ENCODE measurements at regions not wholly inside any gene's neighbourhood (a gene's known extent, or its start where the extent isn't known, plus 50 kb on each side); places are given as distances from the start of the nearest gene placed in this dataset.
"Not testable (repeated sequence)": the region's sequence is repeated elsewhere in the genome, so short reads cannot be mapped to it uniquely, and the experiment has no call there.

- DNase-seq (ENCODE audit: low spot score) = no peak
Observed at GRCh38 chr3:30469133-30469532, 137.3 kb upstream of the TGFBR2 start.

DNA sequence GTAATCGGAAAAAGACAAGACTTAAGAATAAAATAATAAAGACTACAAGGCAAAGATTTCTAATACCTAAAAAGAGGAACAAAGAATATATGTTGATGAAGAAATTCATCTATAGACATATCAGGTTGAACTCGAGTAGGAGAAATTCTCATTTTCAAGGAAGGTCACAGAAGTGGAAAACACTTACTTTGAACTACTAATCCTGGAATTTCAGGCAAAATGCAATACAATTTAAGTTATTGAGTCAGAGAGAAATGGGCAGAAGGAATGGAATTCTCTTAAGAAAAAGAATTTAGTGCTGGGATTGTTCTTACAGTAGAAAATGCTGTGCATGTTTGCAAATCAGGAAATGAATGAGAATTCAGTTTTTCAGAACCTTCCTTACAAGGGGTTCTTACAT is 135.9 kb upstream of the TGFBR2 start:
- no peak for DNase-seq (ENCODE audit: low spot score)

DNA sequence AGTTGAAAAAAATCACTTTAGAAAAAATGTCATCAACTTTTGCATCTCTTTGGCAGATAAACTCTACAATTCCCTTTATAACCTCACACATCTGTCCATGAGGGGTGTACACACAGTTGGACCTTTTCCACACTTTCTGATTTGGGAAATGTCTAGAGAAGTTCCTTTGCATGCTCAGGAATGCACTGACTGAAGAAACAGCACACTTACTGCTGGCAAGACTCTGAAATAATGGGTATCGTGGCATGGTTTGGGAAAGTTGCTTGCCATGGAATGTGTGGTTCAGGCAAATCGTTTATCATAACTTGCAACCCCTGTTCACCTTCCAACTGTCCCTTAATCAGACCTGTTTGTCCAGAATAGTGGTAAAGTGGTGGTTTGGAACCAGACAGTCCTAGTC is 135.3 kb upstream of the TGFBR2 start:
- DNase-seq (ENCODE audit: low spot score) = no peak

DNA sequence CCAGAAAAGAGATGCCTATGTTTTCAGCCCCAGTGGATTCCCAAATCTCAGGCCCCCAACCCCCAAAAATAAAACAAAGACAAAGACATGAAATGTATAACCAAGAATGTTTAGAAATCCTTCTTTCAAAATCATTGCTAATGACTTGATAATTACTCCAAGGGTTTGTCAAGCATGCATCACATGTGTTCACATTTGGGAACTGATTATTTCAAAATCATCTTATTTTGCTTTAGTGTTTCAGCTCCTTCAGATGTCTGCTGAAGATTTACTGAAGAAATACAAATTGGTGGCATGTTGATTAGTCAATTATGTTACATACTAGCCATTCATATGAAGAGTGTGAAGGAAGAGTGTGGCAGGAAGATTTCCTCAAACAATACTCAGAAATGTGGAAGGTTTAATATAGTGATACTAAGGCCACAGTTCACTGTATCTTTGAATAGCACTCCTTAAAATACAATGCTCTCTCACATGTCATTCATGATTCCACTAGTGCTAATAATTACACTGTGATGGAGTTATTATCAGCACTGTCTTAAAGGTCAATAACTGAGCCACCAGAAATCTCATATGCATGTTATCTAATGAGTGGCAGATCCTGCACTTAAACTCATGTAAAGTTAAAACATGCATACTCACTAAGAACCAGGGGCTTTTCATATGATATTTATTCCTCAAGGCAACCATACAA is 134.5 kb upstream of the TGFBR2 start:
- no peak for DNase-seq (ENCODE audit: low spot score)

DNA sequence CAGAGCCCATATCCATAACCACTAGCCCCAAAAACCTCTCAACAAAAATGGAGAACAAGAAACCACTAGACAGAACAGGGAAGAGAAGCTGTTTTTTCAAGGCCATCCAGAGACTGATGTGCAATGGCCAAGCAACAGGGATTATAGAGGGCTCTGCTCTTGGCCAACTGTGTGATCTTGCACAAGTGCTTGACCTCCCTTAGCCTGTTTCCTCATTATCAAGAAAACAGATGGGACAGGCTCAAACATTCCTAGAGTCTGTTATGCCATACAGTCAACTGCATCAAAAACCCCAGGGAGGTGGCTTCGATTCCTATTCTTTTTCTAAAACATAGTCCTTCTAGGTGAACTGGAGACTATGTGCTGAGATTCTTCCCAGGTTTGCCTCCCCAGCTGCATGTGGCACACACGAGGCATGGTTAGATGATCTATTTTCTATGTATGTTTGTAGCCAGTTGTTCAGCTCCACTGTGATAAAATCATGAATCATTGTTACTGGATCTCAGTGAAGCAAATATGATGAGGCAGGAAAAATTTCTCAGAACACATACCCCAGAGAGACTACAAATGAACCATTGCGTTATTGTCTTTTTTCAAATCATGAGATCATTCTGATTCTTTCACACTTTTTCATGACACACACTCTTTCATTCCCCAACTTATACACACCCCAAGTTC is 132.9 kb upstream of the TGFBR2 start:
- no peak for DNase-seq (ENCODE audit: low spot score)

GRCh38 chr3:30474371-30474770 is 132.0 kb upstream of the TGFBR2 start:
- DNase-seq (ENCODE audit: low spot score) = no peak

DNA sequence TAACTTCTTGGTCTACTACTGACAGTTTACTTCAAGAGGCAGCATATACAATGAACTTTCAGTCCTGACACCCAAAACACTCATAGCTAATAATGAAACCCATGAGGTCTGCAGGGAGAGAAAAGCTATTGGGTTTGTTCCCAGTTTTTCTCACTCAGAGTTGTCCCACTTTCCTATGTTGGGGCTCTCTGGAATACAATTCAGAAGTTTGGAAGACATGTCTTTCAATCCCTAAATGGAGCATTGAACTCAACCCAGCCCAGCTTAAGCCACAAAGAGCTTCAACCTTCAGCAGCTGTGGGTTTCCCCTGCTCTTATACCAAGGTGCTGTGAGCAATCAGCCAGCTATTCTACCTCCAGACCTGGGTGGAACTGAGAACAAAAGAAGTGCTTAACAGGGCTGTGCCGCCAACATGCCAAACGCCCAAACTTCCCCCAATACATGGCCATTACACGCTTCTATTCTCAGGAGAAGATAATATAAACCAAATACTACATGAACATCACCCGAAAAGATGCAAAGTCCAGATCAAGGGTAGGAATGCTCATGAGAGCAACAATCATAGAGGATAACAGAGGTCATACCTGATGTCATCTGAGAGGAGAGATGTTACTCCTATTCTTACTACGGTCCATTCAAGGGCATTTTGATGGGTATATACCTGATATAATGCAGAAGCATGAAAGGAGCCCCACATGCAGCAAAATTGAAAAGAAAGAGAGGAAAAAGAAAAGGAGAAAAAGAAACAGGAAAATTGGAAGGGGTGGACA is 131.2 kb upstream of the TGFBR2 start:
- DNase-seq (ENCODE audit: low spot score) = no peak

DNA sequence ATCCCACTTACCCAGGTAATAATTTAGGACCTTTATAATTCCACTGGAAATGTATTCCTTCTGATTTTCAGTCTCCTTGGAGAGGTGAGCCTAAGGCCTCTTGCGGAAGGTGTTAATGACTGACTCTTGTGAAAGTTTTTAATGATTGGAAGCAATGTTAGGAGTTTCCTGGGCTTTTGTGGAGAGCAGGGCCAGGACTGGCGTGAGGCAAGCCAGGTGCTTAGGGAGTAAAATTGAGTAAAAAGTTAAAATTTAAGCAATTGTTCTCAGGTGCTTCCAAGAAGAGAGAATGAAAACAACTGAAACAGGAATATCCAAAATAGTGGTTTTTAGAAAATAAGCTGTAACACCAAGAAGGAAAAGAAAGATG is 130.6 kb upstream of the TGFBR2 start:
- DNase-seq (ENCODE audit: low spot score) = no peak

DNA sequence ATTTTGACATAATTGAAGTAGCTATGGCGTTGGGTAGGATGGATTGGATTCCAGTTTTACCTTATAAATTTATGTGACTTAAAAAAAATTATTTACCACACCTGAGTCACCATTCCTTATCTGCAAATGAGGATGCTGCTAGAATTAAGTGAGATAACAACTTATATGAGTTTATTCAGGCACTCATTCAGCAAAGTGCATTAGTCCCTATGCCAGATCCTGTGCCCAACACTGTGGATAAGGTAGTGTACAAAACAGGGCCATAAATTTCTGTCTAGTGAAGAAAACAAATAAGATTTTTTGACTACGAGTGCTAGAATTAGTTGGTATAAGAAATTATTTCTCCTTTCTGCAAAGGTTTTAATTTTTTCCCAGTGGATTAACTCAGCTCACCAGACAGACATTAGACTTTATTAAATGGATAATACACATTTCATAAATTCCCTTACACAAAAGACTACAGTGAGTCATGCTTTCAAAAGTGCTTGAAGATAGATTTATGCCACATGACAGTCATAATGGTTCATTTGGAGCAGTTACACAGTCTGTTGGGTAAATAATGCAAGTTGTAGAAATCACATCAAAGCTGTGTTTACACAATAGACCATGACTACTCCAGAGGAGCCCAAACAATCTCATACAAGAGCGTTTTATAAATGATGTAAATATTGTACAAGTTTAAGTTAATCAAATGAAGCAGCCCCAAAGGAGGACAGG is 129.9 kb upstream of the TGFBR2 start:
- DNase-seq (ENCODE audit: low spot score) = no peak

- DNase-seq (ENCODE audit: low spot score) = no peak
Observed at GRCh38 chr3:30477149-30477921, 129.1 kb upstream of the TGFBR2 start.

GRCh38 chr3:30479737-30480136 is 126.7 kb upstream of the TGFBR2 start:
- not testable (repeated sequence) for DNase-seq (ENCODE audit: low spot score)

- DNase-seq (ENCODE audit: low spot score) = not testable (repeated sequence)
Observed at GRCh38 chr3:30480156-30480555, 126.2 kb upstream of the TGFBR2 start.

DNA sequence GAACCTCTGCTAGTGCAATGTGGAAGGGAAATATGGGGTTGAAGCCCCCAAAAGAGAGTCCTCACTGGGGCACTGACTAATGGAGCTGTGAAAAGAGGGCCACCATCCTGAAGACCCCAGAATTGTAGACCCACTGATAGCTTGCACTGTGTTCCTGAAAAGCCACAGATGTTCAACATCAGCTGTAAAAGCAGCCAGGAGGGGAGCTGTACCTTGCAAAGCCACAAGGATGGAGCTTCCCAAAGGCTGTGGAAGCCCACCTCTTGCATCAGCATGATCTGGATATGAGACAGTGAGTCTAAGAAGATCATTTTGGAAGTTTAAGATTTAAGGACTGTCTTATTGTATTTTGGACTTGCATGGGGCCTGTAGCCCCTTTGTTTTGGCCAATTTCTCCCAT is 125.8 kb upstream of the TGFBR2 start:
- DNase-seq (ENCODE audit: low spot score) = no peak

DNA sequence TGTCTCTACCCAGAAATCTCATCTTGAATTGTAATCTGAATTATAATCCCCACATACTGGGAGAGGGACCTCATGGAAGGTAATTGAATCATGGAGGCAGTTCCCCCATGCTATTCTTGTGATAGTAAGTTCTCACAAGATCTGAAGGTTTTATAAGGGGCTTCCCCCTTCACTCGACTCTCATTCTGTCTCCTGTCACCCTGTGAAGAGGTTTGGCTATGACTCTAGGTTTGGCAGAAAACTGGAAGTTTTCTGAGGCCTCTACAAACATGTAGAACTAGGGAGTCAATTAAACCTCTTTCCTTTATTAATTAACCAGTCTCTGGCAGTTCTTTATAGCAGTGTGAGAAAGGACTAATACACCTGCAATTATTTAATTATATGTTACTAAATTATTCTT is 125.2 kb upstream of the TGFBR2 start:
- no peak for DNase-seq (ENCODE audit: low spot score)

DNA sequence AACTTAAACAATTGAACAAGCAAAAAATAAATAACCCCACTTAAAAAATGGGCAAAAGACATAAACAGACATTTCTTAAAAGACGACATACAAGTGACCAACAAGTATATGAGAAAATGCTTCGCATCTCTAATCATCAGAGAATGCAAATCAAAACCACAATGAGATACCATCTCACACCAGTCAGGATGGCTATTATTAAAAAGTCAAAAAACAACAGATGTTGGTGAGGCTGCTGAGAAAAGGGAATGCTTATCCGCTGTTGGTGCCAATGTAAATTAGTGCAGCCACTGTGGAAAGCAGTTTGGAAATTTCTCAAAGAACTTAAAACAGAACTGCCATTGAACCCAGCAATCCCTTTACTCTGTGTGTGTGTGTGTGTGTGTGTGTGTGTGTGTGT is 122.2 kb upstream of the TGFBR2 start:
- not testable (repeated sequence) for DNase-seq (ENCODE audit: low spot score)

- DNase-seq (ENCODE audit: low spot score) = no peak
Observed at GRCh38 chr3:30486368-30486767, 120.0 kb upstream of the TGFBR2 start.

GRCh38 chr3:30488070-30488756 is 118.2 kb upstream of the TGFBR2 start:
- no peak for DNase-seq (ENCODE audit: low spot score)

DNA sequence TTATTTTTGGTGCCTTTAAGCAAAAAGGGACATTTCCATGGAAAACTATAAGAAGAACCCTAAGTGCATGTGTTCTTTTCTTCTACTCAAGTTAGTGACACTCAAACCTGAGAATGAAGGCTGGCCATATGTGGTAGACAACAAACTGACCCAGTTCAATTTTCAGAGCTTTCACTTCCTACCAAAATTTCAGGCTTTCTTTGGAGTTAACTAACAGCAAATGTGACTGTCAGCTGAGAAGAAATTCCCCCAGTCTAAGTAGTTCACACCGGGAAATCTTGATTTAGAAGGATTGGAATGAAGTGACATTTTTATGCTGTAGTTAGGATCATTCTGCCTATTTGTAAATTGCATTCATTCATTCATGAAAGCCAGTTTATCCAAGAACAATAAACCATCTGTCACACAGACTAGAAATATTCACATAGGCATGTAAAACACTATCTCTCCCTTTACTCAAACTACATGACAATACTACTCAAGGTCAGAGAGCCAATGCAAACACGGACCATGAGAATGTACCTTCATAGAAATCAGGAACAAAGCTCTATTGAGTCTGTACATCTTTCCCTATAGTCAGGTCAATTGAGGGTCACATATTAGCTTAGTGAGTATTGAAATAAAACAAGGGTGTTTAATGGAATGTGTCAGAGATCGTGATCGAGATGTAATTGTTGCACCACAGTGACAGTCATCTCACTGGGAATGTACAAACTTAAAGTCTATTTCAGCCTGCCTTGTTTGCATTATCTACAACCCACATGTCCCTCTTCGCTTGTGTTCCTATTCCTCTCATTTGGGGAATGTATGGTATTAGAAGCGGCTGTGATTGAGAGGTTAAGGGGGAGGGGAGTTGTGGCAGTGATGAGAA is 113.8 kb upstream of the TGFBR2 start:
- DNase-seq (ENCODE audit: low spot score) = no peak

- no peak for DNase-seq (ENCODE audit: low spot score)
Observed at GRCh38 chr3:30493911-30494311, 112.5 kb upstream of the TGFBR2 start.

Measured in globus pallidus (tissue), 1 donor.